HG02798 (cell line): ENCODE measurements at regions not wholly inside any gene's neighbourhood (a gene's known extent, or its start where the extent isn't known, plus 50 kb on each side); places are given as distances from the start of the nearest gene placed in this dataset.

Experiments used
- ATAC-seq: cut with Tn5 transposase; IDR thresholded peaks from one replicate; pipeline ENCODE4 v1.9.1; 2021; ENCODE audit warnings: mild to moderate bottlenecking; ENCODE audit not compliant: unreplicated experiment, poor library complexity

- ATAC-seq, result no peak
Measured at GRCh38 chrX:110600745-110601310, 194.8 kb downstream of the CHRDL1 start.

- ATAC-seq, result no peak
Measured at GRCh38 chrX:110614596-110614995, 181.0 kb downstream of the CHRDL1 start.
